Right ventricle myocardium inferior (tissue), 1 donor: ENCODE measurements at regions not wholly inside any gene's neighbourhood (a gene's known extent, or its start where the extent isn't known, plus 50 kb on each side); places are given as distances from the start of the nearest gene placed in this dataset.

Experiments
- ATAC-seq: fragments of 200-7000 bp; cut with Tn5 transposase; one replicate; pipeline ENCODE4 v1.9.1; 2020; ENCODE audit warnings: mild to moderate bottlenecking, moderate library complexity
- DNase-seq: peaks from one replicate; pipeline ENCODE4 v3.0.0; 2021; ENCODE audit errors: missing footprints
- intact Hi-C: fragments of 100-400 bp; cut with DNase I; formaldehyde crosslinking; loops from one replicate; pipeline ENCODE4 v1.11.0; 2022
- donor health status: DM: no; HTN: yes; CAD: no; lungs with severe emphysema.

- intact Hi-C loops: no loop called here
- no peak for ATAC-seq
- no peak for DNase-seq
Measured at GRCh38 chr5:175803736-175804454, 67.5 kb upstream of the CPLX2 start.

- ATAC-seq: no peak
- no peak for DNase-seq
- intact Hi-C loops: no loop called here
Measured at GRCh38 chr5:175805256-175806011, 65.9 kb upstream of the CPLX2 start.

- no peak for ATAC-seq
- DNase-seq: no peak
- intact Hi-C loops: no loop called here
Measured at GRCh38 chr5:175808711-175809110, 62.7 kb upstream of the CPLX2 start.

GRCh38 chr5:175809531-175810121 is 61.8 kb upstream of the CPLX2 start:
- intact Hi-C loops: no loop called here
- ATAC-seq: no peak

GRCh38 chr5:175810457-175810856 is 60.9 kb upstream of the CPLX2 start:
- ATAC-seq: no peak
- intact Hi-C loops: no loop called here
- DNase-seq: no peak

More at GRCh38 chr5:175809531-175810121, 61.8 kb upstream of the CPLX2 start:
- DNase-seq: no peak

- intact Hi-C loops: no loop called here
- no peak for DNase-seq
Measured at GRCh38 chr5:175811589-175811988, 59.8 kb upstream of the CPLX2 start.

GRCh38 chr5:175813943-175814630 is 57.3 kb upstream of the CPLX2 start:
- ATAC-seq: no peak
- intact Hi-C loops: no loop called here
- no peak for DNase-seq

More at GRCh38 chr5:175811589-175811988, 59.8 kb upstream of the CPLX2 start:
- no peak for ATAC-seq

- intact Hi-C loops: no loop called here
- ATAC-seq (no peak), DNase-seq (no peak)
Measured at GRCh38 chr5:175814691-175815090, 56.7 kb upstream of the CPLX2 start.

- DNase-seq (no peak), ATAC-seq (no peak)
- intact Hi-C loops: no loop called here
Measured at GRCh38 chr5:175815126-175815913, 56.1 kb upstream of the CPLX2 start.

GRCh38 chr5:175816348-175816747 is 55.0 kb upstream of the CPLX2 start:
- no peak for DNase-seq
- intact Hi-C loops: no loop called here
- no peak for ATAC-seq

- intact Hi-C loops: no loop called here
- no peak for ATAC-seq
- no peak for DNase-seq
Measured at GRCh38 chr5:175819090-175819425, 52.3 kb upstream of the CPLX2 start.

GRCh38 chr5:175820230-175820629 is 51.1 kb upstream of the CPLX2 start:
- intact Hi-C loops: no loop called here
- ATAC-seq (no peak), DNase-seq (no peak)
